ENCODE measurements at regions not wholly inside any gene's neighbourhood (a gene's known extent, or its start where the extent isn't known, plus 50 kb on each side); places are given as distances from the start of the nearest gene placed in this dataset.

DNA sequence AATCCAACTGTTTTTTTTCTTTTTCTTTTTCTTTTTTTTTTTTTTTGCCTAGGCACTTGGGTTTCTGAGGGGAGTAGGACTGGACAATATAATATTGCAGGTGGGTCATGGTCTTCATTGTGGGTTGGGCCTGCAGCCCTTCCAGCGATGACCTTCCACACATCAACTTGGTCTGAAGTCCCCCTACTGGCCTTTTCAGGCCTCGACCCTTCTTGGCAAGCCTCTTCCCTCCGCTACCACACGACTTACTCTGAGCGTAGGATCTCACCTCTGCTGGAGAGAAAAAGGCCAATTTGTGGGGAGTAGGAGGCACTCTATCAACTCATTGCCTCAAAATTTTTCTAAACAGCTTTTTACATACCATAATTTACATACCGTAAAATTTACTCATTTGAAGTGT is 51.1 kb upstream of the GRIK3 start:
- peak; percentile 50 for TF ChIP-seq CTCF (IDR thresholded peaks at IDR 0.05; ENCODE audit: unreplicated experiment)
- H3K4me1 Mint-ChIP-seq (ENCODE audit: low read depth) = no peaks in the 10 kb centered on the region
- peaks cover 22% of the 10 kb centered on the region for H3K27me3 Mint-ChIP-seq
- H3K27ac Mint-ChIP-seq = peak overlapping the region; percentile 56
- H3K9me3 Mint-ChIP-seq (ENCODE audit: low read depth) = no peaks in the 10 kb centered on the region
- no peaks in the 10 kb centered on the region for H3K36me3 Mint-ChIP-seq (ENCODE audit: insufficient read depth)
- H3K4me3 Mint-ChIP-seq (ENCODE audit: low read depth) = no peak overlapping the region
- DNase-seq (ENCODE audit: low spot score, unreplicated experiment) = no peak

DNA sequence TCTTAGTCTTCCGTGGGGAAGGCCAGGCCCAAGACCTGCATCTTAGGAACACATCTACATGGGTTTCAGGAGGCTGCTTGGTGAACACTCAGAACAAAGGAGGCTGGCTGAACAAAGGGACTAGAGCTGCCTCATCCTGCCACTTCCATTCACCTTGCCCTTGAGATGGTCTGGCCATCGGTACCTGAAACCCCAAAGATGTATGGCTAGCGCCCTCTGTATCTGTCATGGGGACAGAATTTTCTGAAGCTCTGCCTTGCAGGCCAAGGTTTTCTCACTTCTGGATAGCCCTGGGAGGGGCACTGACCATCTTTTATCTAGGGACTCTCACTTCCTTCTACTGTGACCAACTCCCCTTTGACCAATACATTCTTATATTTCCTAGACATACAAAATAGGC is 55.4 kb upstream of the GRIK3 start:
- H3K4me1 Mint-ChIP-seq (ENCODE audit: low read depth) = no peaks in the 10 kb centered on the region
- no peak overlapping the region for H3K27ac Mint-ChIP-seq
- TF ChIP-seq CTCF (IDR thresholded peaks at IDR 0.05; ENCODE audit: unreplicated experiment) = no peak
- DNase-seq (ENCODE audit: low spot score, unreplicated experiment) = no peak
- H3K9me3 Mint-ChIP-seq (ENCODE audit: low read depth) = no peaks in the 10 kb centered on the region
- no peaks in the 10 kb centered on the region for H3K36me3 Mint-ChIP-seq (ENCODE audit: insufficient read depth)
- H3K27me3 Mint-ChIP-seq = peaks cover 28% of the 10 kb centered on the region
- no peak overlapping the region for H3K4me3 Mint-ChIP-seq (ENCODE audit: low read depth)

- Mint-ChIP-seq H3K27ac (no peak overlapping the region), H3K27me3 (peaks cover 33% of the 10 kb centered on the region), H3K4me3 (ENCODE audit: low read depth) (no peak overlapping the region), H3K36me3 (ENCODE audit: insufficient read depth) (no peaks in the 10 kb centered on the region), H3K4me1 (ENCODE audit: low read depth) (no peaks in the 10 kb centered on the region), H3K9me3 (ENCODE audit: low read depth) (no peaks in the 10 kb centered on the region)
- no peak for TF ChIP-seq CTCF (IDR thresholded peaks at IDR 0.05; ENCODE audit: unreplicated experiment)
- DNase-seq (ENCODE audit: low spot score, unreplicated experiment) = no peak
Observed at GRCh38 chr1:37090671-37091070, 56.4 kb upstream of the GRIK3 start.

DNA sequence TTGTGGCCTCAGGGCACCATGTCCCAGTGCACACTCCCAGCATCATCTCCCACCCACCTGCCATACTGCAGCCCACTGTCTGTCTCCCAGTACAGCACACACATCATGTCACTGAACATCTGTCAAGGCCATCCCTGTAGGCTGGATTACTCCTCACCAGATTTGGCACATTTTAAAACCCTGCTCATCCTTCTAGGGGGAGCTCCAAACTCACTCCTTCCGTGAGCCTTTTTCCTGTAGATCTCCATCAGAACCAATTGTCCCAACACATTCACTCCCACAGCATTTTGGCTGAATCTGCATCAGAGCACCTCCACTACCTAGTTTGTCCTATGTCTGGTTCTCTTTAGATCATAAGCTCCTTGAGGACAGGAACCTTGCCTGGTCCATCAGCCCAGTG is 58.6 kb upstream of the GRIK3 start:
- DNase-seq (ENCODE audit: low spot score, unreplicated experiment) = no peak
- no peak for TF ChIP-seq CTCF (IDR thresholded peaks at IDR 0.05; ENCODE audit: unreplicated experiment)
- Mint-ChIP-seq H3K36me3 (ENCODE audit: insufficient read depth) (no peaks in the 10 kb centered on the region), H3K27ac (no peak overlapping the region), H3K4me1 (ENCODE audit: low read depth) (no peaks in the 10 kb centered on the region), H3K27me3 (peaks cover 33% of the 10 kb centered on the region), H3K4me3 (ENCODE audit: low read depth) (no peak overlapping the region), H3K9me3 (ENCODE audit: low read depth) (no peaks in the 10 kb centered on the region)

DNA sequence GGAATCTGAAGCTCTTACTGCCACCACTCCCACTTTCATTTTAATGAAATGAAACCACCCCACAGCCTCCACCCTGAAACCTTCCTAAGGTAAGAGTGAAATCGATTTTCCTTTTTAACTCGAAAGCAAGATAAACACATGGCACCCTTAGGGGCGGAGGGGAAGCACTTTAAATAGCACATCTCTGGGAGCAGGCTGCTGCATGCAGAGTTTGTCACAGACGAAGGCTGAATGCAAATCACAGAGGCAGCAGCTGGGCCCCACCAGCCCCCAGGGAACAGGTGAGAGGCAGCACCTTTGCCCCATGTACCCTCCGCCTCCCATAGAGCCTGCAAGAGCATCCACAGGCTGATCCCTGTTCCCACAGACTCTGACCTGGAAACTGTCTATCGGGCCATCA is 60.0 kb upstream of the GRIK3 start:
- Mint-ChIP-seq H3K36me3 (ENCODE audit: insufficient read depth) (no peaks in the 10 kb centered on the region), H3K4me3 (ENCODE audit: low read depth) (no peak overlapping the region), H3K27ac (no peak overlapping the region), H3K27me3 (peaks cover 33% of the 10 kb centered on the region), H3K9me3 (ENCODE audit: low read depth) (no peaks in the 10 kb centered on the region), H3K4me1 (ENCODE audit: low read depth) (no peaks in the 10 kb centered on the region)
- no peak for TF ChIP-seq CTCF (IDR thresholded peaks at IDR 0.05; ENCODE audit: unreplicated experiment)
- no peak for DNase-seq (ENCODE audit: low spot score, unreplicated experiment)
